H9 (cell line): ENCODE measurements at regions not wholly inside any gene's neighbourhood (a gene's known extent, or its start where the extent isn't known, plus 50 kb on each side); places are given as distances from the start of the nearest gene placed in this dataset.

Experiments used
- DNase-seq: peaks from one replicate; pipeline ENCODE4 v3.0.0-alpha.2; 2017
- H2AFZ ChIP-seq: one replicate; pipeline ENCODE4 v1.6.1; 2013; ENCODE audit warnings: mild to moderate bottlenecking, low read length, control low read depth, moderate library complexity
- H2AK5ac ChIP-seq: 2 replicates; pipeline ENCODE4 v1.6.1; 2013; ENCODE audit warnings: low read length, control low read depth, mixed read lengths; ENCODE audit not compliant: insufficient read length
- H2BK120ac ChIP-seq: one replicate; pipeline ENCODE4 v1.6.1; 2013; ENCODE audit warnings: low read depth, mild to moderate bottlenecking, low read length, control low read depth, inconsistent platforms; ENCODE audit not compliant: poor library complexity, severe bottlenecking
- H2BK12ac ChIP-seq: 2 replicates; pipeline ENCODE4 v1.6.1; 2013; ENCODE audit warnings: low read length, control low read depth, mixed read lengths, low read depth; ENCODE audit not compliant: insufficient read length
- H2BK15ac ChIP-seq: 2 replicates; pipeline ENCODE4 v1.6.1; 2013; ENCODE audit warnings: low read depth, low read length, control low read depth
- H2BK20ac ChIP-seq: one replicate; pipeline ENCODE4 v1.6.1; 2013; ENCODE audit warnings: low read depth, mild to moderate bottlenecking, low read length, control low read depth, inconsistent platforms; ENCODE audit not compliant: poor library complexity, severe bottlenecking
- H2BK5ac ChIP-seq: 2 replicates; pipeline ENCODE4 v1.6.1; 2013; ENCODE audit warnings: low read length, control low read depth, mixed read lengths; ENCODE audit not compliant: insufficient read length
- H3K14ac ChIP-seq: 2 replicates; pipeline ENCODE4 v1.6.1; 2013; ENCODE audit warnings: low read length, control low read depth; ENCODE audit not compliant: insufficient read depth
- H3K18ac ChIP-seq: 2 replicates; pipeline ENCODE4 v1.6.1; 2013; ENCODE audit warnings: low read depth, mild to moderate bottlenecking, mixed read lengths, low read length, control low read depth; ENCODE audit not compliant: insufficient read length
- H3K23ac ChIP-seq: 2 replicates; pipeline ENCODE4 v1.6.1; 2013; ENCODE audit warnings: low read length, control low read depth, mixed read lengths, low read depth; ENCODE audit not compliant: insufficient read length
- H3K23me2 ChIP-seq: 2 replicates; pipeline ENCODE4 v1.6.1; 2013; ENCODE audit warnings: low read depth, mild to moderate bottlenecking, mixed read lengths, low read length, control low read depth; ENCODE audit not compliant: insufficient read length, poor library complexity, severe bottlenecking
- H3K27ac ChIP-seq: 2 replicates; pipeline ENCODE4 v1.5.1; 2013; ENCODE audit warnings: low read length, control low read depth, mixed read lengths, low read depth; ENCODE audit not compliant: insufficient read length
- H3K27me3 ChIP-seq: 2 replicates; pipeline ENCODE4 v1.6.1; 2013; ENCODE audit warnings: low read length, control low read depth, inconsistent platforms; ENCODE audit not compliant: insufficient read depth
- H3K4ac ChIP-seq: 2 replicates; pipeline ENCODE4 v1.6.1; 2013; ENCODE audit warnings: low read depth, mild to moderate bottlenecking, control low read depth, inconsistent platforms, low read length, moderate library complexity
- H3K4me1 ChIP-seq: 2 replicates; pipeline ENCODE4 v1.6.1; 2013; ENCODE audit warnings: low read length, control low read depth, inconsistent platforms; ENCODE audit not compliant: insufficient read depth
- H3K4me2 ChIP-seq: 2 replicates; pipeline ENCODE4 v1.6.1; 2013; ENCODE audit warnings: low read length, control low read depth, mixed read lengths; ENCODE audit not compliant: insufficient read length, insufficient read depth
- H3K56ac ChIP-seq: 2 replicates; pipeline ENCODE4 v1.6.1; 2013; ENCODE audit warnings: low read depth, mild to moderate bottlenecking, mixed read lengths, low read length, control low read depth; ENCODE audit not compliant: insufficient read length
- H3K79me1 ChIP-seq: 2 replicates; pipeline ENCODE4 v1.6.1; 2013; ENCODE audit warnings: low read depth, mild to moderate bottlenecking, moderate library complexity, low read length, control low read depth, inconsistent platforms; ENCODE audit not compliant: insufficient read depth, poor library complexity, severe bottlenecking
- H3K79me2 ChIP-seq: 2 replicates; pipeline ENCODE4 v1.6.1; 2013; ENCODE audit warnings: low read length, control low read depth, inconsistent platforms; ENCODE audit not compliant: insufficient read depth
- H3K9ac ChIP-seq: 2 replicates; pipeline ENCODE4 v1.6.1; 2013; ENCODE audit warnings: low read length, control low read depth, mixed read lengths; ENCODE audit not compliant: insufficient read length; ENCODE audit errors: extremely low read depth
- H3K9me3 ChIP-seq: one replicate; pipeline ENCODE4 v1.6.1; 2013; ENCODE audit warnings: low read depth, low read length, inconsistent platforms; ENCODE audit not compliant: control insufficient read depth
- H3T11ph ChIP-seq: one replicate; pipeline ENCODE4 v1.6.1; 2013; ENCODE audit warnings: mild to moderate bottlenecking, low read length, control low read depth, inconsistent platforms
- H4K20me1 ChIP-seq: one replicate; pipeline ENCODE4 v1.6.1; 2013; ENCODE audit not compliant: control insufficient read depth, insufficient read length, insufficient read depth
- H4K5ac ChIP-seq: 2 replicates; pipeline ENCODE4 v1.6.1; 2013; ENCODE audit warnings: low read depth, mild to moderate bottlenecking, mixed read lengths, low read length, control low read depth; ENCODE audit not compliant: insufficient read length
- H4K8ac ChIP-seq: replicated peaks from 2 replicates; pipeline ENCODE4 v1.6.1; 2013; ENCODE audit warnings: low read length, control low read depth, mixed read lengths, low read depth; ENCODE audit not compliant: insufficient read length
- H4K91ac ChIP-seq: 2 replicates; pipeline ENCODE4 v1.6.1; 2013; ENCODE audit warnings: low read depth, mild to moderate bottlenecking, moderate library complexity, mixed read lengths, low read length, control low read depth; ENCODE audit not compliant: insufficient read length
- H3K27ac Mint-ChIP-seq, 3 experiments: 2 replicates in 2 of 3; 3 replicates in 1 of 3; pipeline ENCODE4 v1.8.0; 2020 to 2021; ENCODE audit warnings: mixed read lengths in 3 of 3, mild to moderate bottlenecking in 1 of 3, moderate library complexity in 1 of 3
- H3K27me3 Mint-ChIP-seq: 2 replicates; pipeline ENCODE4 v1.8.0; 2021; ENCODE audit warnings: low read depth, mild to moderate bottlenecking, moderate library complexity, mixed read lengths
- H3K36me3 Mint-ChIP-seq, 3 experiments: 2 replicates in 2 of 3; 3 replicates in 1 of 3; pipeline ENCODE4 v1.8.0; 2020 to 2021; ENCODE audit warnings: low read depth in 3 of 3, mixed read lengths in 3 of 3; ENCODE audit not compliant: insufficient read depth in 1 of 3
- H3K4me1 Mint-ChIP-seq, 2 experiments: 2 replicates each; pipeline ENCODE4 v1.8.0; 2020; ENCODE audit warnings: mixed read lengths in 2 of 2
- H3K4me3 Mint-ChIP-seq, 2 experiments: 2 replicates in 1 of 2; 3 replicates in 1 of 2; pipeline ENCODE4 v1.8.0; 2020 to 2021; ENCODE audit warnings: mild to moderate bottlenecking in 2 of 2, mixed read lengths in 2 of 2, moderate library complexity in 1 of 2
- H3K9me3 Mint-ChIP-seq, 2 experiments: 2 replicates in 1 of 2; 3 replicates in 1 of 2; pipeline ENCODE4 v1.8.0; 2020; ENCODE audit warnings: mild to moderate bottlenecking in 2 of 2, mixed read lengths in 2 of 2, moderate library complexity in 1 of 2
- TF ChIP-seq, protein P1 (sequence below): fragments of 200-600 bp; sonication (generic); conservative IDR thresholded peaks from 3 replicates; pipeline ENCODE4 v1.8.0; 2021; ENCODE audit warnings: antibody characterized with exemption, mild to moderate bottlenecking

DNA sequence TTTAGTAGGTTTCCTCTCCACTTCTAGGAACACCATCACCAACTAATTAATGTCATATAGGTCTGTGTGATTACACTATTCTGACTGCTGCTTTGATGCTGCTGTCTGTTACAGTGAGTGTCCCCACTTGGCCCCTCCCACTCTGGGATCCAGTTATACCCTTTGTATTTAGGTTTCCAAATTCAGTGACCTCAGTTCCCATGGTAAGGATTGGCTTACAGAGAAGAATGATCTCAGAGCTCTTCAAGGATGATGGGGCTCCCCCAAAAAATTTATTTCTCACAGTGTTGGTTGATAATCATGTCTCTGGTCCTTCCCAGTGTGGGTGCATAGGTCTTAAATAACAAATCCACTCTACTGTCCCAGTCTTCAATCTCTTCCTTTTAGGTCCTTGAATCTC is 210.0 kb upstream of the MYL2 start:
- H3K14ac ChIP-seq = no peak overlapping the region
- TF ChIP-seq, protein P1, sequence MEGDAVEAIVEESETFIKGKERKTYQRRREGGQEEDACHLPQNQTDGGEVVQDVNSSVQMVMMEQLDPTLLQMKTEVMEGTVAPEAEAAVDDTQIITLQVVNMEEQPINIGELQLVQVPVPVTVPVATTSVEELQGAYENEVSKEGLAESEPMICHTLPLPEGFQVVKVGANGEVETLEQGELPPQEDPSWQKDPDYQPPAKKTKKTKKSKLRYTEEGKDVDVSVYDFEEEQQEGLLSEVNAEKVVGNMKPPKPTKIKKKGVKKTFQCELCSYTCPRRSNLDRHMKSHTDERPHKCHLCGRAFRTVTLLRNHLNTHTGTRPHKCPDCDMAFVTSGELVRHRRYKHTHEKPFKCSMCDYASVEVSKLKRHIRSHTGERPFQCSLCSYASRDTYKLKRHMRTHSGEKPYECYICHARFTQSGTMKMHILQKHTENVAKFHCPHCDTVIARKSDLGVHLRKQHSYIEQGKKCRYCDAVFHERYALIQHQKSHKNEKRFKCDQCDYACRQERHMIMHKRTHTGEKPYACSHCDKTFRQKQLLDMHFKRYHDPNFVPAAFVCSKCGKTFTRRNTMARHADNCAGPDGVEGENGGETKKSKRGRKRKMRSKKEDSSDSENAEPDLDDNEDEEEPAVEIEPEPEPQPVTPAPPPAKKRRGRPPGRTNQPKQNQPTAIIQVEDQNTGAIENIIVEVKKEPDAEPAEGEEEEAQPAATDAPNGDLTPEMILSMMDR = no peak

More for the DNA sequence above, 210.0 kb upstream of the MYL2 start:
- Histone ChIP-seq H3K4ac (no peak overlapping the region), H2AK5ac (no peak overlapping the region), H3K27ac (no peak overlapping the region), H4K91ac (no peak overlapping the region), H3K79me2 (no peaks in the 10 kb centered on the region), H3K79me1 (no peaks in the 10 kb centered on the region), H3K23ac (no peak overlapping the region), H3K9me3 (no peaks in the 10 kb centered on the region), H2BK15ac (no peak overlapping the region), H3K18ac (no peak overlapping the region), H2BK120ac (no peak overlapping the region), H3K23me2 (no peaks in the 10 kb centered on the region), H2AFZ (no peak overlapping the region), H3K56ac (no peak overlapping the region), H3K27me3 (no peaks in the 10 kb centered on the region), H2BK12ac (no peak overlapping the region), H3K4me1 (no peaks in the 10 kb centered on the region), H4K5ac (no peak overlapping the region), H3K9ac (no peak overlapping the region), H4K8ac (no peak overlapping the region), H3T11ph (no peak overlapping the region), H4K20me1 (no peaks in the 10 kb centered on the region), H2BK20ac (no peak overlapping the region), H2BK5ac (no peak overlapping the region), H3K4me2 (no peak overlapping the region)
- Mint-ChIP-seq H3K27me3 (peaks cover 5% of the 10 kb centered on the region), H3K36me3 (peaks cover 16 to 42% (median 38%) of the 10 kb centered on the region in 3 experiments), H3K4me1 (peaks cover 0 to 6% of the 10 kb centered on the region in 2 experiments; a peak in 2 of 4 replicates), H3K27ac (no peak overlapping the region), H3K9me3 (peaks cover 39% of the 10 kb centered on the region in 2 experiments), H3K4me3 (no peak overlapping the region)
- DNase-seq = no peak
